Neural cell (in vitro differentiated cells): ENCODE measurements at regions not wholly inside any gene's neighbourhood (a gene's known extent, or its start where the extent isn't known, plus 50 kb on each side); places are given as distances from the start of the nearest gene placed in this dataset.

Experiments used
- EZH2 ChIP-seq: fragments of 200-600, 300-800 bp; shearing (Covaris generic), sonication (generic); IDR thresholded peaks from 2 replicates; pipeline ENCODE4 v1.6.1; 2014; ENCODE audit warnings: antibody characterized with exemption, low read length, borderline replicate concordance, mild to moderate bottlenecking; ENCODE audit not compliant: insufficient read depth, poor library complexity, severe bottlenecking
- POLR2AphosphoS5 ChIP-seq: IDR thresholded peaks from 2 replicates; pipeline ENCODE4 v1.6.1; 2012
- TF ChIP-seq, protein P1 (sequence below): fragments of 450-650 bp; IDR thresholded peaks from 2 replicates; pipeline ENCODE4 v1.5.1; 2014; ENCODE audit warnings: antibody characterized with exemption, mild to moderate bottlenecking, moderate library complexity; ENCODE audit not compliant: poor library complexity, severe bottlenecking

DNA sequence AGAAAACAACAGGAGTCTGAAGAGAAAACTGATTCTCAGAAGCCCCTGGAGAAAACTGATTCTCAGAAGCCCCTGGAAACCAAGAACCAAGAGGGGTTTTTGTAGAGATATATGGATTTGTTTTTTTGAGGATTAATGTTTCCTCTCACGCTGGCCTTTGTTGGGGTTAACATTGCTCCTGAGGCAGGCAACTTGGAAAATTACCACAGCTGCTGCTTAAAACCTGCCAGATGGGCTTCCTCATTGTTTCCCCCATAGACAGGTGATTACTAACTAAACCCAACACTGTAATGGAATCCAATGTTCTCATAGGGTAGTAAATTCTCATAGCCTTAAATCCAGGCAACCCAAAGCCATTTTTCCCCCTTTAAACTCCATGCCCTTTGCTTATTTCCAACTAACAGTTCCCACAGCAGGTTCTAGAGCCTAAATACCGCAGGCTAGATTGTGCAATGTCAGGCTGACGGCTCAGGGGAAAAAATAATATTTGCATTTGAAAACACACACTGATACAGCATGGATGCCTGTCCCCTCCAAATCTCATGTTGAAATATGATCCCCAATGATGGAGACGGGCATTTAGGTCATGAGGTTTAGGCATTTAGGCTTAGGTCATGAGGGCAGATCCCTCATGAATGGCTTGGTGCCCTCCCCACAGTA is 272.3 kb upstream of the PKDCC start:
- TF ChIP-seq, protein P1, sequence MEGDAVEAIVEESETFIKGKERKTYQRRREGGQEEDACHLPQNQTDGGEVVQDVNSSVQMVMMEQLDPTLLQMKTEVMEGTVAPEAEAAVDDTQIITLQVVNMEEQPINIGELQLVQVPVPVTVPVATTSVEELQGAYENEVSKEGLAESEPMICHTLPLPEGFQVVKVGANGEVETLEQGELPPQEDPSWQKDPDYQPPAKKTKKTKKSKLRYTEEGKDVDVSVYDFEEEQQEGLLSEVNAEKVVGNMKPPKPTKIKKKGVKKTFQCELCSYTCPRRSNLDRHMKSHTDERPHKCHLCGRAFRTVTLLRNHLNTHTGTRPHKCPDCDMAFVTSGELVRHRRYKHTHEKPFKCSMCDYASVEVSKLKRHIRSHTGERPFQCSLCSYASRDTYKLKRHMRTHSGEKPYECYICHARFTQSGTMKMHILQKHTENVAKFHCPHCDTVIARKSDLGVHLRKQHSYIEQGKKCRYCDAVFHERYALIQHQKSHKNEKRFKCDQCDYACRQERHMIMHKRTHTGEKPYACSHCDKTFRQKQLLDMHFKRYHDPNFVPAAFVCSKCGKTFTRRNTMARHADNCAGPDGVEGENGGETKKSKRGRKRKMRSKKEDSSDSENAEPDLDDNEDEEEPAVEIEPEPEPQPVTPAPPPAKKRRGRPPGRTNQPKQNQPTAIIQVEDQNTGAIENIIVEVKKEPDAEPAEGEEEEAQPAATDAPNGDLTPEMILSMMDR: no peak
- TF ChIP-seq EZH2: no peak
- no peak for TF ChIP-seq POLR2AphosphoS5
